Pancreas (tissue), 10 donors: ENCODE measurements at regions not wholly inside any gene's neighbourhood (a gene's known extent, or its start where the extent isn't known, plus 50 kb on each side); places are given as distances from the start of the nearest gene placed in this dataset.
"Not testable (repeated sequence)": the region's sequence is repeated elsewhere in the genome, so short reads cannot be mapped to it uniquely, and the experiment has no call there.

Experiments used
- ATAC-seq, 4 donors: fragments of 200-7000 bp; cut with Tn5 transposase; one replicate each; pipeline versions ENCODE4 v1.8.0 to v1.9.1; 2020; ENCODE audit warnings: mild to moderate bottlenecking in 4 of 4, moderate library complexity in 4 of 4
- DNase-seq, 6 donors: peaks; one replicate each; pipeline ENCODE4 v3.0.0-alpha.2; 2020
- FAIRE-seq: peaks from 2 replicates; lab custom pipeline; 2012; peaks lifted over from hg19 to GRCh38; lab: Jason Lieb, UNC
- H3K27ac ChIP-seq, 4 donors: fragments of 200-600 bp; sonication (generic); 1 replicate in 3 of 4; 2 replicates in 1 of 4; pipeline versions ENCODE4 v1.5.0 to v1.8.0; 2020
- H3K27me3 ChIP-seq, 4 donors: fragments of 200-600 bp; one replicate each; pipeline ENCODE4 v1.8.0; 2021
- H3K36me3 ChIP-seq, 3 donors: fragments of 200-600 bp; sonication (generic) in 1 of 3; one replicate each; pipeline versions ENCODE4 v1.5.0 to v1.8.0; 2020 to 2021
- H3K4me1 ChIP-seq, 3 donors: fragments of 200-600 bp; one replicate each; pipeline ENCODE4 v1.8.0; 2021
- H3K4me3 ChIP-seq, 4 donors: fragments of 200-600 bp; sonication (generic) in 2 of 4; one replicate each; pipeline versions ENCODE4 v1.5.0 to v1.8.0; 2020 to 2021
- H3K9me3 ChIP-seq, 4 donors: fragments of 200-600 bp; one replicate each; pipeline ENCODE4 v1.8.0; 2021
- WGBS, 2 donors: extraction: QIAGEN DNeasy Blood & Tissue Kit; methylation state at CpG; one replicate each; pipeline ENCODE4 v1.1.7; 2013; 5-methylcytosine and 5-hydroxymethylcytosine counted together
- intact Hi-C, 3 donors: fragments of 100-400 bp; cut with DNase I; formaldehyde crosslinking; loops; one replicate each; pipeline versions ENCODE4 v1.11.1 to v1.14.2; 2022
- donor health status: healthy with polysubstance abuse.
- donor health status: DM: no; HTN: no; CAD: no; lungs with moderate emphysema.
- donor health status: DM: no; HTN: no; CAD: no.
- donor health status: control.
- donor health status: control.
- donor health status: Bipolar disorder and iron deficiency.
- donor health status: DM: yes; HTN: yes; CAD: no.
- donor health status: DM: no; HTN: no; CAD: no.
- donor health status: DM: no; HTN: no; CAD: no.
- donor health status: DM: yes; HTN: yes; CAD: no.

GRCh38 chr9:42335342-42335741 is 151.9 kb downstream of the SPATA31A6 start:
- H3K36me3 ChIP-seq, H3K4me1 ChIP-seq, H3K27ac ChIP-seq, H3K9me3 ChIP-seq, DNase-seq, H3K27me3 ChIP-seq, H3K4me3 ChIP-seq, ATAC-seq, FAIRE-seq, intact Hi-C loops: not testable (repeated sequence)

GRCh38 chr9:42335984-42336657 is 152.7 kb downstream of the SPATA31A6 start:
- FAIRE-seq, intact Hi-C loops, H3K36me3 ChIP-seq, H3K27me3 ChIP-seq, DNase-seq, H3K4me3 ChIP-seq, ATAC-seq, H3K9me3 ChIP-seq, H3K4me1 ChIP-seq, H3K27ac ChIP-seq: not testable (repeated sequence)
- 72 to 74% methylated on average over 7 of the region's 7 CpGs for WGBS, 2 donors

GRCh38 chr9:42338275-42338674 is 154.8 kb downstream of the SPATA31A6 start:
- H3K4me3 ChIP-seq, H3K27me3 ChIP-seq, H3K4me1 ChIP-seq, H3K9me3 ChIP-seq, H3K36me3 ChIP-seq, intact Hi-C loops, DNase-seq, FAIRE-seq, ATAC-seq, H3K27ac ChIP-seq: not testable (repeated sequence)
- 83 to 87% methylated on average over 4 of the region's 4 CpGs for WGBS, 2 donors

GRCh38 chr9:42339671-42340434 is 156.4 kb downstream of the SPATA31A6 start:
- FAIRE-seq, intact Hi-C loops, H3K36me3 ChIP-seq, H3K27me3 ChIP-seq, H3K9me3 ChIP-seq, H3K4me3 ChIP-seq, H3K4me1 ChIP-seq, H3K27ac ChIP-seq, DNase-seq: not testable (repeated sequence)
- 56 to 67% methylated on average over 2 of the region's 2 CpGs for WGBS, 2 donors
- ATAC-seq = peak in 2 of 4 donors; percentile 40 to 49

GRCh38 chr9:42340435-42340723 is 156.9 kb downstream of the SPATA31A6 start:
- intact Hi-C loops, H3K4me1 ChIP-seq, ATAC-seq, H3K36me3 ChIP-seq, FAIRE-seq, H3K9me3 ChIP-seq, H3K27me3 ChIP-seq, H3K27ac ChIP-seq, H3K4me3 ChIP-seq, DNase-seq: not testable (repeated sequence)

- FAIRE-seq, ATAC-seq, H3K4me3 ChIP-seq, H3K27ac ChIP-seq, H3K9me3 ChIP-seq, H3K4me1 ChIP-seq, H3K36me3 ChIP-seq, H3K27me3 ChIP-seq, intact Hi-C loops: not testable (repeated sequence)
- 85 to 88% methylated on average over 7 of the region's 7 CpGs for WGBS, 2 donors
- peak in 1 of 6 donors; percentile 33 for DNase-seq
These were observed 158.4 kb downstream of the SPATA31A6 start for GRCh38 chr9:42341860-42342259.

- intact Hi-C loops, DNase-seq, H3K9me3 ChIP-seq, H3K27me3 ChIP-seq, H3K36me3 ChIP-seq, ATAC-seq, H3K4me1 ChIP-seq, H3K4me3 ChIP-seq, FAIRE-seq, H3K27ac ChIP-seq: not testable (repeated sequence)
- 78 to 89% methylated on average over 5 of the region's 7 CpGs for WGBS, 2 donors
These were observed 158.8 kb downstream of the SPATA31A6 start for GRCh38 chr9:42342297-42342696.

- H3K27me3 ChIP-seq, H3K4me1 ChIP-seq, intact Hi-C loops, H3K4me3 ChIP-seq, H3K36me3 ChIP-seq, H3K27ac ChIP-seq, ATAC-seq, FAIRE-seq, H3K9me3 ChIP-seq, DNase-seq: not testable (repeated sequence)
- WGBS, 2 donors = 90 to 95% methylated on average over 6 of the region's 6 CpGs
These were observed 161.0 kb downstream of the SPATA31A6 start for GRCh38 chr9:42344508-42344907.

- H3K4me3 ChIP-seq, H3K27ac ChIP-seq, FAIRE-seq, H3K9me3 ChIP-seq, H3K36me3 ChIP-seq, DNase-seq, ATAC-seq, H3K27me3 ChIP-seq, H3K4me1 ChIP-seq, intact Hi-C loops: not testable (repeated sequence)
- WGBS, 2 donors = 71 to 82% methylated on average over 2 of the region's 2 CpGs
These were observed 163.5 kb downstream of the SPATA31A6 start for GRCh38 chr9:42346916-42347315.

GRCh38 chr9:42349181-42349580 is 165.7 kb downstream of the SPATA31A6 start:
- H3K9me3 ChIP-seq, DNase-seq, FAIRE-seq, intact Hi-C loops, H3K4me1 ChIP-seq, H3K36me3 ChIP-seq, H3K4me3 ChIP-seq, H3K27me3 ChIP-seq, H3K27ac ChIP-seq: not testable (repeated sequence)
- peak in 1 of 4 donors; percentile 57 for ATAC-seq

- H3K27ac ChIP-seq, H3K36me3 ChIP-seq, H3K4me1 ChIP-seq, FAIRE-seq, H3K27me3 ChIP-seq, intact Hi-C loops, H3K9me3 ChIP-seq, H3K4me3 ChIP-seq, DNase-seq: not testable (repeated sequence)
- no CpG with 5 or more reads among the region's 2 CpGs for WGBS, 2 donors
- ATAC-seq = peak in 1 of 4 donors; percentile 22
These were observed 167.0 kb downstream of the SPATA31A6 start for GRCh38 chr9:42350412-42350811.

- H3K36me3 ChIP-seq, H3K27ac ChIP-seq, intact Hi-C loops, H3K4me1 ChIP-seq, DNase-seq, H3K9me3 ChIP-seq, FAIRE-seq, H3K4me3 ChIP-seq, H3K27me3 ChIP-seq: not testable (repeated sequence)
- peak in 1 of 4 donors; percentile 36 for ATAC-seq
- 24 to 39% methylated on average over 23 to 30 of the region's 40 CpGs for WGBS, 2 donors
These were observed 174.3 kb downstream of the SPATA31A6 start for GRCh38 chr9:42357604-42358373.
